Heart left ventricle (tissue), 13 donors: ENCODE measurements at regions not wholly inside any gene's neighbourhood (a gene's known extent, or its start where the extent isn't known, plus 50 kb on each side); places are given as distances from the start of the nearest gene placed in this dataset.

Experiments
- POLR2A ChIP-seq, 2 donors: fragments of 450-650 bp; IDR thresholded peaks; one replicate each; pipeline ENCODE4 v1.6.1; 2017; ENCODE audit warnings: antibody characterized with exemption in 2 of 2, mild to moderate bottlenecking in 2 of 2, moderate library complexity in 2 of 2
- TF ChIP-seq, protein P1 (sequence below), 12 donors: fragments of 200-600 bp; sonication (generic) in 4 of 12; IDR thresholded peaks; one replicate each; pipeline versions ENCODE4 v1.5.0 to v1.8.0; 2018 to 2022; ENCODE audit warnings: antibody characterized with exemption in 12 of 12, mild to moderate bottlenecking in 5 of 12
- donor health status: ischemic (EF 13 %, LVEDD 7.1; RV severe dilation, severe dysfunction).
- donor health status: DM: no; HTN: yes; CAD: no.
- donor health status: DM: no; HTN: no; CAD: no.
- donor health status: ischemic (EF 25% LVEDD 6.9; RV normal size, moderate dysfunction).
- donor health status: ischemic (EF 25% LVEDD 5.7; RV mildly dilated, moderate dysfunction).
- donor health status: ischemic (EF 35%, LVEDD 5.7; RV mildly dilated, moderate dysfunction).
- donor health status: nonischemic (EF 11% LVEDD 7.7; RV severe dilation, severe dysfunction).
- donor health status: DM: yes; HTN: yes; CAD: no.
- donor health status: PGD.
- donor health status: ischemic (EF 29% LVEDD 5.4; RV normal size, mild dysfunction).
- donor health status: nonischemic (EF 23%, LVEDD 6.1; RV moderate dilation, normal function).

- TF ChIP-seq, protein P1, sequence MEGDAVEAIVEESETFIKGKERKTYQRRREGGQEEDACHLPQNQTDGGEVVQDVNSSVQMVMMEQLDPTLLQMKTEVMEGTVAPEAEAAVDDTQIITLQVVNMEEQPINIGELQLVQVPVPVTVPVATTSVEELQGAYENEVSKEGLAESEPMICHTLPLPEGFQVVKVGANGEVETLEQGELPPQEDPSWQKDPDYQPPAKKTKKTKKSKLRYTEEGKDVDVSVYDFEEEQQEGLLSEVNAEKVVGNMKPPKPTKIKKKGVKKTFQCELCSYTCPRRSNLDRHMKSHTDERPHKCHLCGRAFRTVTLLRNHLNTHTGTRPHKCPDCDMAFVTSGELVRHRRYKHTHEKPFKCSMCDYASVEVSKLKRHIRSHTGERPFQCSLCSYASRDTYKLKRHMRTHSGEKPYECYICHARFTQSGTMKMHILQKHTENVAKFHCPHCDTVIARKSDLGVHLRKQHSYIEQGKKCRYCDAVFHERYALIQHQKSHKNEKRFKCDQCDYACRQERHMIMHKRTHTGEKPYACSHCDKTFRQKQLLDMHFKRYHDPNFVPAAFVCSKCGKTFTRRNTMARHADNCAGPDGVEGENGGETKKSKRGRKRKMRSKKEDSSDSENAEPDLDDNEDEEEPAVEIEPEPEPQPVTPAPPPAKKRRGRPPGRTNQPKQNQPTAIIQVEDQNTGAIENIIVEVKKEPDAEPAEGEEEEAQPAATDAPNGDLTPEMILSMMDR (IDR thresholded peaks at IDR 0.05), result no peak
- TF ChIP-seq POLR2A (IDR thresholded peaks at IDR 0.05), result no peak
These were observed 63.7 kb upstream of the SHLD1 start for GRCh38 chr20:5686384-5687105.
